ENCODE measurements at regions not wholly inside any gene's neighbourhood (a gene's known extent, or its start where the extent isn't known, plus 50 kb on each side); places are given as distances from the start of the nearest gene placed in this dataset.

DNA sequence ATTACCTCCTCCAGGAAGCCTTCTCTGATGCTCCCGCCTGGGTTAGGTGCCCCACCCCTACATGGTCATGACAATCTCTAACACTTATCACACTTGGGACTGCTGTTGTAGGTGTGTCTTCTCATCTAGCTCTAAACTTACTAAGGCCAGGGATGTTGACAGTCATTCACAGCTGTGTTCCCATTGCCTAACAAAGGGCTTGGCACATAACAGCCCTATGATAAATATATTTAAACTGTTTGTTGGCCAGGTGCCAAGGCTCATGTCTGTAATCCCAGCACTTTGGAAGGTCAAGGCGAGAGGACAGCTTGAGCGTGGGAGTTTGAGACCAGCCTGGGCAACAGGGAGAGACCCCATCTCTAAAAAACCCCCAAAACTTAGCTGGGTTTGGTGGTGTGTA is 98.8 kb upstream of the RGS6 start:
- no peak for DNase-seq

DNA sequence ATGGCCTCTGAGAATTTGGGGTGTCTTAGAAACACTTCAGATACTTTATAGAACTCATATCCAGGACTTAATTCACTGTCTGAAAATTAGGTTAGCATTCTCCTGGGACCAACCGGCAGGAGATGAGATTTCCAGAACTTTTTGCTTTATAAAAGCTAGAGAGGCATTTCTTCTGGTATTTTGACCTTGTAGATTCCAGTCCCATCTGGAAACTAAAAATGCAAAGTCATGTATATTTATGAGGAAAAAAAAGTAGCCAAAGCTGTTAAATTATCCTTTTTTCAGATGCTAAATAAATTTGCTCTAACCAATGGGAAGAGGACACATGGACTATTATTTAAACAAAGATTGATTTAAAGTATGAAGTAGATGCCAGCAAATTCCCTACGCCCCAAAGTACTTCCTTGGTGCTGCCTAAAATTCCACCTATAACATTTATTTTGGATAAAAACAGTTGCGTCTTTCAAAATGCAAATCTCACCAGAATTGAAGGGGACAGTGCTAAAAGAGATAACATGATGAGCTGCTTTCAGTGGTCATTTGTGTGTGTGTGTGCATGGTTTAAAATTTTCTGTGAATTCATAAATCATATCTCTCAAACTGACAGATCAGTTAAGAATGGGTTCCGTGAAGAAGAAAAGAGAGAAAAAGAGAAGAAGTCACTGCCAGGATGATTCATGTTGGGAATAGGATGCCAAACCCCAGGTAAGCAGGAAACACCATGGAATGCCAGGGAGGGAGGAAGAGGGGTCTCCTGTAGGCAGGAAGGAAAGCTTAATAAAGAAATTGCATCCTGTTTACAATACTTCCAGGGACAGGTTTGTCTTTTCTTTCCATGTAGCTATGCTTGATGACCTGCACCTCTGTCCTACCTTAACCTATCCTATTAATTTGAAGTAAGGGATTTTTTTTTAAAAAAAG is 97.7 kb upstream of the RGS6 start:
- no peak for DNase-seq

DNA sequence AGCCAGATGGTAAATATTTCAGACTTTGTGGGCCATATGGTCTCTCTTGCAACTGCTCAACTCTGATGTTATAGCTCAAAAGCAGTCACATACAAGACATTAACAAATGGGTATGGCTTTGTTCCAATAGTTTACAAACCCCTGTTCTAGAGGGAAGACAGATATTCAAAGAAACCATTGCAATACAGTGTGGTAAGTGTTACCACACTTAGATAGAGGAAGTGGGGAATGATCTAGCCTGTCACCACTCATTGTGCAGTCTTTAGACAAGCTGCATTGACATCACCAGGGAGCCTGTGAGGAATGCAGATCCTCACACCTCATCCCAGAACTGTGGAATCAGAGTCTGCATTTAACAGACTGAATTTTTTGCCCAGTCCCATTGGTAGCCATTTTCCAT is 80.0 kb upstream of the RGS6 start:
- no peak for DNase-seq

GRCh38 chr14:71855399-71856036 is 76.7 kb upstream of the RGS6 start:
- no peak for DNase-seq

- no peak for DNase-seq
Measured at GRCh38 chr14:71856199-71856919, 75.9 kb upstream of the RGS6 start.

DNA sequence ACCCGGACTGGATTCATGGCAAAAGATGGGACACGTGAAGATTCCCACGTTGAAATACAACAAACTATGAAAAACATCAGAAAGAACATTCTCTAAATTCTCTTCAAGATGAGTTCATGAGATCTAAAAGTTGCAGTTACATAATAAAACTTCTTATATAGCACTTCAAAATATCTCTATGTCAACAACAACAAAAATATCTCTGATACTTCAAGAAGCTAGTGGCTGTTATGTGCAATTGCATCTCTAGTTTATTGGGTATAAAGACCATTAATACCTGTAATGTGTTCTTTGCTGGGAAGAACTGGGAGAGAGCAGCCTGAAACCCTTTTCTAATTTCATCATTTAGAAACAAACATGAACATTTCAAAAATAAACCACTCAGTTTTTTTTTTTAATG is 69.2 kb upstream of the RGS6 start:
- DNase-seq, result no peak

DNA sequence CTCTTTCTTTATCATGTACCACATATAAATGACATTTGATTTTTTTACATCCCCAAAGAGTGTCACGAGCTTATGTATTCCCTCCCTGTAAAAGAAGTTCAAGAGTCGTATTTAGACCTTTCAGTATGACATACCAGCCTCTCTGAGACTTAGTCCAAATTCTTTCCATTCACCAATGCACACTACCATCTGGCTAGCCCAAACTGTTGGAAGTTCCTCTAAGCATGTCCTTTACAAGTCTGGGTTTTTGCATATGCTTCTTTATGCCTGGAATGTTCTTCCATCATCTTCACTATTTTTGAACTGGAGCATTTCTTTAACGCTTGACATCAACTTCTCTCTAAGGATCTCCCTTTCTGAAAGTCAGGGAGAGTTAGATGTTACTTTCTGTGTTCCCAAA is 68.5 kb upstream of the RGS6 start:
- no peak for DNase-seq

Measured in DMS79 treated with DMSO at 0.1 percent for 48 hours (cell line).